ENCODE measurements at regions not wholly inside any gene's neighbourhood (a gene's known extent, or its start where the extent isn't known, plus 50 kb on each side); places are given as distances from the start of the nearest gene placed in this dataset.
"Not testable (repeated sequence)": the region's sequence is repeated elsewhere in the genome, so short reads cannot be mapped to it uniquely, and the experiment has no call there.

- DNase-seq = no peak
These were observed 157.3 kb upstream of the CREB1 start for GRCh38 chr2:207372483-207372882.

- no peak for DNase-seq
These were observed 154.4 kb upstream of the CREB1 start for GRCh38 chr2:207375207-207375875.

- DNase-seq = not testable (repeated sequence)
These were observed 151.1 kb upstream of the CREB1 start for GRCh38 chr2:207378620-207379019.

GRCh38 chr2:207385076-207385475 is 144.7 kb upstream of the CREB1 start:
- DNase-seq = no peak

- DNase-seq = no peak
These were observed 143.9 kb upstream of the CREB1 start for GRCh38 chr2:207385903-207386302.

- no peak for DNase-seq
These were observed 142.7 kb upstream of the CREB1 start for GRCh38 chr2:207387001-207387571.

- no peak for DNase-seq
These were observed 139.3 kb upstream of the CREB1 start for GRCh38 chr2:207390302-207391095.

GRCh38 chr2:207394203-207394781 is 135.5 kb upstream of the CREB1 start:
- no peak for DNase-seq

GRCh38 chr2:207394812-207395534 is 134.8 kb upstream of the CREB1 start:
- DNase-seq = no peak

- DNase-seq = no peak
These were observed 134.1 kb upstream of the CREB1 start for GRCh38 chr2:207395535-207396251.

GRCh38 chr2:207397917-207398655 is 131.7 kb upstream of the CREB1 start:
- no peak for DNase-seq

- no peak for DNase-seq
These were observed 130.5 kb upstream of the CREB1 start for GRCh38 chr2:207399301-207399700.

- DNase-seq = no peak
These were observed 128.4 kb upstream of the CREB1 start for GRCh38 chr2:207401338-207401737.

GRCh38 chr2:207403141-207403540 is 126.6 kb upstream of the CREB1 start:
- DNase-seq = no peak

- no peak for DNase-seq
These were observed 125.8 kb upstream of the CREB1 start for GRCh38 chr2:207403950-207404349.

GRCh38 chr2:207405150-207405549 is 124.6 kb upstream of the CREB1 start:
- DNase-seq = no peak

- DNase-seq = no peak
These were observed 121.5 kb upstream of the CREB1 start for GRCh38 chr2:207408086-207408794.

- DNase-seq = no peak
These were observed 120.2 kb upstream of the CREB1 start for GRCh38 chr2:207409517-207409916.

GRCh38 chr2:207412787-207413310 is 116.9 kb upstream of the CREB1 start:
- DNase-seq = no peak

- no peak for DNase-seq
These were observed 116.3 kb upstream of the CREB1 start for GRCh38 chr2:207413376-207413907.
